Upper lobe of right lung (tissue), 1 donor: ENCODE measurements at regions not wholly inside any gene's neighbourhood (a gene's known extent, or its start where the extent isn't known, plus 50 kb on each side); places are given as distances from the start of the nearest gene placed in this dataset.

Source experiments
- ATAC-seq: fragments of 200-7000 bp; cut with Tn5 transposase; one replicate; pipeline ENCODE4 v1.9.1; 2020; ENCODE audit warnings: mild to moderate bottlenecking, moderate library complexity
- DNase-seq: peaks from one replicate; pipeline ENCODE4 v3.0.0-alpha.2; 2020
- H3K27ac ChIP-seq: fragments of 200-600 bp; one replicate; pipeline ENCODE4 v1.8.0; 2022
- H3K27me3 ChIP-seq: fragments of 200-600 bp; one replicate; pipeline ENCODE4 v1.8.0; 2022; ENCODE audit warnings: mild to moderate bottlenecking
- H3K36me3 ChIP-seq: fragments of 200-600 bp; one replicate; pipeline ENCODE4 v1.8.0; 2022
- H3K4me1 ChIP-seq: fragments of 200-600 bp; one replicate; pipeline ENCODE4 v1.8.0; 2022
- H3K4me3 ChIP-seq: fragments of 200-600 bp; one replicate; pipeline ENCODE4 v1.8.0; 2022; ENCODE audit warnings: mild to moderate bottlenecking
- H3K9me3 ChIP-seq: fragments of 200-600 bp; one replicate; pipeline ENCODE4 v1.8.0; 2022
- CTCF ChIP-seq: fragments of 200-600 bp; IDR thresholded peaks from one replicate; pipeline ENCODE4 v1.8.0; 2022; ENCODE audit warnings: antibody characterized with exemption
- intact Hi-C: fragments of 100-400 bp; cut with DNase I; formaldehyde crosslinking; loops from one replicate; pipeline ENCODE4 v1.11.0; 2022
- donor health status: DM: no; HTN: yes; CAD: no; lungs with severe emphysema.

DNA sequence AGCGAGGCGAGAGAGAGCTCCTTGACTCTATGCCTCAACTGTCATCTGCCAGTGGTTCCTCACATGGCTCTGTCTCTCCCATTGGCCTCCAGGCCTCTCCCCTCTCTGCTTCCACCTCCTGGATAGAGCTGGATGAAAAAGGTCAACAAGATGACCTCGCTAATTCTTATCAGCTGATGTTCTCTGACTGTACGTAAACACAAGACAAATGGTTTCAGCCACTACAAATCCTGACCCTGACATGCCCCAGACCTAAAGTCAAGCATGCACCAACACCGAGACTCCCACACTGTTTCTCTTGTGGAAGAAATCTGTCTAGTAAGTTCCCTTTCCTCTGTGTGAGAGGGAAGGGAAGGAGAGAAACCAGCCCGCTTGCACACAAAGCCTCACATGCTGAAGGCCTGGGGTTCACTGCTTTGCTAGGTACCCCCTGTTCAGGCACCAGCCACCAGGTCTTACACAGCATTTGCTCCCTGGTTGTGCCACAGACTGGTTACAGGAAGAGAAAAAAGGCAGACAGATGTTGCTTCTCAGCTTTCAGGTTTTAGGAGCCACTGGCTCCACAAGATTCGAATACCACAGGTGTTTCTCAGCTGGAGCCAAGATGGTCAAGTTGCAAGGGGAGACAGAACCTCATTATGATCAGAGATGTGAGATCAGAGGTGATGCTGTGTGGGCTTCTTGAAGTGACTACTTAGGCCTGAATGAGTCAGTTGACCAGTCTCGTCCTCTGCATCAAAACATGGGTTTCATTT, 592.5 kb downstream of the CCDC171 start:
- Histone ChIP-seq H3K9me3 (no peaks in the 10 kb centered on the region), H3K27ac (no peak overlapping the region), H3K4me1 (no peaks in the 10 kb centered on the region), H3K4me3 (no peak overlapping the region), H3K36me3 (no peaks in the 10 kb centered on the region), H3K27me3 (no peaks in the 10 kb centered on the region)
- TF ChIP-seq CTCF, result no peak
- ATAC-seq (peak; percentile 65), DNase-seq (no peak)
- intact Hi-C loops, result no loop called here

GRCh38 chr9:16147726-16148125, 594.9 kb downstream of the CCDC171 start:
- no peaks in the 10 kb centered on the region for H3K9me3 ChIP-seq
- DNase-seq (no peak), ATAC-seq (peak; percentile 41)
- H3K4me3 ChIP-seq, result no peak overlapping the region
- intact Hi-C loops, result no loop called here
- no peaks in the 10 kb centered on the region for H3K4me1 ChIP-seq
- H3K27ac ChIP-seq, result no peak overlapping the region
- TF ChIP-seq CTCF, result no peak
- H3K27me3 ChIP-seq, result no peaks in the 10 kb centered on the region
- H3K36me3 ChIP-seq, result no peaks in the 10 kb centered on the region

DNA sequence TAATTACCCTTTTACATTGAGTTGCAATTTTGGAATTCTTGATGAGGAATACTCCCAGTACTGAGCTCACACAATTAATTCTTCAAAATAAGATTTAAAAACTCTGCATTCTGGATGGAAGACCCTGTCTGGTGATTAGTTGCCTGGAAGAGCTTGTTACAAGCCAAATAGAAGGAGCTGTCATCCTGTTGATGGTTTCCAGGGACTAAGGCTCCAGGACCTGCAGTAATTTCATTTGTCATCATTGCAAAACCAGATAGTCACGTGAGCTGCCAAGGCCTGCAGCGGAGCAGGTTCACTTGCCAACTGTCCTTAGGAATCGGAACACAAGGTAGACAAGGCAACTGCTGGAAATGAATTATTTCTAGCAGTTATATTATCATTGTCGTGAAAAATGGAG, 597.7 kb downstream of the CCDC171 start:
- Histone ChIP-seq H3K27me3 (no peaks in the 10 kb centered on the region), H3K36me3 (no peaks in the 10 kb centered on the region), H3K4me1 (no peaks in the 10 kb centered on the region), H3K4me3 (no peak overlapping the region), H3K27ac (no peak overlapping the region), H3K9me3 (no peaks in the 10 kb centered on the region)
- no peak for TF ChIP-seq CTCF
- DNase-seq (no peak), ATAC-seq (no peak)
- intact Hi-C loops, result no loop called here

GRCh38 chr9:16150938-16151650, 598.3 kb downstream of the CCDC171 start:
- H3K27ac ChIP-seq, result no peak overlapping the region
- no peak for ATAC-seq

More at GRCh38 chr9:16150938-16151650, 598.3 kb downstream of the CCDC171 start:
- no peaks in the 10 kb centered on the region for H3K36me3 ChIP-seq
- intact Hi-C loops, result no loop called here
- no peaks in the 10 kb centered on the region for H3K9me3 ChIP-seq
- no peak overlapping the region for H3K4me3 ChIP-seq
- DNase-seq, result no peak
- H3K27me3 ChIP-seq, result no peaks in the 10 kb centered on the region
- no peaks in the 10 kb centered on the region for H3K4me1 ChIP-seq
- no peak for TF ChIP-seq CTCF
